ENCODE measurements at regions not wholly inside any gene's neighbourhood (a gene's known extent, or its start where the extent isn't known, plus 50 kb on each side); places are given as distances from the start of the nearest gene placed in this dataset.
A peak's percentile ranks its signal among the peaks of the same experiment; 100 is the strongest.

GRCh38 chr10:1911771-1912170, 174.4 kb upstream of the ADARB2 start:
- DNase-seq: peak; percentile 12

- no peak for DNase-seq
Measured at GRCh38 chr10:1903982-1904381, 166.7 kb upstream of the ADARB2 start.

- no peak for DNase-seq
Measured at GRCh38 chr10:1896153-1896552, 158.8 kb upstream of the ADARB2 start.

- no peak for DNase-seq
Measured at GRCh38 chr10:1895691-1896090, 158.4 kb upstream of the ADARB2 start.

- DNase-seq: no peak
Measured at GRCh38 chr10:1894912-1895311, 157.6 kb upstream of the ADARB2 start.

- DNase-seq: no peak
Measured at GRCh38 chr10:1893941-1894340, 156.6 kb upstream of the ADARB2 start.

- DNase-seq: no peak
Measured at GRCh38 chr10:1886039-1886438, 148.7 kb upstream of the ADARB2 start.

GRCh38 chr10:1882728-1883127, 145.4 kb upstream of the ADARB2 start:
- no peak for DNase-seq

- no peak for DNase-seq
Measured at GRCh38 chr10:1882180-1882579, 144.9 kb upstream of the ADARB2 start.

GRCh38 chr10:1881636-1882035, 144.3 kb upstream of the ADARB2 start:
- no peak for DNase-seq

- no peak for DNase-seq
Measured at GRCh38 chr10:1874533-1874932, 137.2 kb upstream of the ADARB2 start.

GRCh38 chr10:1873661-1874315, 136.5 kb upstream of the ADARB2 start:
- DNase-seq: no peak

GRCh38 chr10:1872151-1872726, 134.9 kb upstream of the ADARB2 start:
- DNase-seq: no peak

- no peak for DNase-seq
Measured at GRCh38 chr10:1870491-1870890, 133.2 kb upstream of the ADARB2 start.

- DNase-seq: no peak
Measured at GRCh38 chr10:1869861-1870260, 132.5 kb upstream of the ADARB2 start.

GRCh38 chr10:1860351-1860750, 123.0 kb upstream of the ADARB2 start:
- DNase-seq: peak; percentile 6

- no peak for DNase-seq
Measured at GRCh38 chr10:1858547-1858946, 121.2 kb upstream of the ADARB2 start.

- no peak for DNase-seq
Measured at GRCh38 chr10:1858048-1858447, 120.7 kb upstream of the ADARB2 start.

GRCh38 chr10:1855911-1856310, 118.6 kb upstream of the ADARB2 start:
- no peak for DNase-seq

- DNase-seq: no peak
Measured at GRCh38 chr10:1854271-1854670, 116.9 kb upstream of the ADARB2 start.

- DNase-seq: no peak
Measured at GRCh38 chr10:1853801-1854200, 116.5 kb upstream of the ADARB2 start.

GRCh38 chr10:1852841-1853240, 115.5 kb upstream of the ADARB2 start:
- DNase-seq: no peak

- DNase-seq: no peak
Measured at GRCh38 chr10:1851762-1852161, 114.4 kb upstream of the ADARB2 start.

- no peak for DNase-seq
Measured at GRCh38 chr10:1850971-1851527, 113.7 kb upstream of the ADARB2 start.

GRCh38 chr10:1847361-1847760, 110.0 kb upstream of the ADARB2 start:
- DNase-seq: no peak

All from NCI-H187 treated with DMSO at 0.1 percent for 48 hours (cell line).